ENCODE measurements at regions not wholly inside any gene's neighbourhood (a gene's known extent, or its start where the extent isn't known, plus 50 kb on each side); places are given as distances from the start of the nearest gene placed in this dataset.

GRCh38 chr11:29629286-29629685, 387.5 kb downstream of the KCNA4 start:
- H3K9me3 ChIP-seq (ENCODE audit: control insufficient read depth, insufficient read depth, low read depth, low read length) = no peaks in the 10 kb centered on the region
- CTCF ChIA-PET = no interaction called here
- no peaks in the 10 kb centered on the region for H3K36me3 ChIP-seq (ENCODE audit: control insufficient read depth, insufficient read depth, low read length)
- H3K27me3 ChIP-seq (ENCODE audit: control insufficient read depth, insufficient read depth, low read length) = no peaks in the 10 kb centered on the region
- no TSS peak for BruUV-seq (replicated peaks)
- no peak overlapping the region for H3K4me3 ChIP-seq (ENCODE audit: low read depth in 2 of 2, low read length in 2 of 2)
- TF ChIP-seq CTCF (IDR thresholded peaks at IDR 0.05) = no peak
- no peak for TF ChIP-seq POLR2AphosphoS5 (IDR thresholded peaks at IDR 0.05; ENCODE audit: low read depth, low read length)
- TF ChIP-seq, protein P1, sequence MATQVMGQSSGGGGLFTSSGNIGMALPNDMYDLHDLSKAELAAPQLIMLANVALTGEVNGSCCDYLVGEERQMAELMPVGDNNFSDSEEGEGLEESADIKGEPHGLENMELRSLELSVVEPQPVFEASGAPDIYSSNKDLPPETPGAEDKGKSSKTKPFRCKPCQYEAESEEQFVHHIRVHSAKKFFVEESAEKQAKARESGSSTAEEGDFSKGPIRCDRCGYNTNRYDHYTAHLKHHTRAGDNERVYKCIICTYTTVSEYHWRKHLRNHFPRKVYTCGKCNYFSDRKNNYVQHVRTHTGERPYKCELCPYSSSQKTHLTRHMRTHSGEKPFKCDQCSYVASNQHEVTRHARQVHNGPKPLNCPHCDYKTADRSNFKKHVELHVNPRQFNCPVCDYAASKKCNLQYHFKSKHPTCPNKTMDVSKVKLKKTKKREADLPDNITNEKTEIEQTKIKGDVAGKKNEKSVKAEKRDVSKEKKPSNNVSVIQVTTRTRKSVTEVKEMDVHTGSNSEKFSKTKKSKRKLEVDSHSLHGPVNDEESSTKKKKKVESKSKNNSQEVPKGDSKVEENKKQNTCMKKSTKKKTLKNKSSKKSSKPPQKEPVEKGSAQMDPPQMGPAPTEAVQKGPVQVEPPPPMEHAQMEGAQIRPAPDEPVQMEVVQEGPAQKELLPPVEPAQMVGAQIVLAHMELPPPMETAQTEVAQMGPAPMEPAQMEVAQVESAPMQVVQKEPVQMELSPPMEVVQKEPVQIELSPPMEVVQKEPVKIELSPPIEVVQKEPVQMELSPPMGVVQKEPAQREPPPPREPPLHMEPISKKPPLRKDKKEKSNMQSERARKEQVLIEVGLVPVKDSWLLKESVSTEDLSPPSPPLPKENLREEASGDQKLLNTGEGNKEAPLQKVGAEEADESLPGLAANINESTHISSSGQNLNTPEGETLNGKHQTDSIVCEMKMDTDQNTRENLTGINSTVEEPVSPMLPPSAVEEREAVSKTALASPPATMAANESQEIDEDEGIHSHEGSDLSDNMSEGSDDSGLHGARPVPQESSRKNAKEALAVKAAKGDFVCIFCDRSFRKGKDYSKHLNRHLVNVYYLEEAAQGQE (IDR thresholded peaks at IDR 0.05; ENCODE audit: insufficient read depth in 1 of 2, low read depth in 2 of 2, low read length in 1 of 2) = no peak
- TF ChIP-seq TCF7L2 (IDR thresholded peaks at IDR 0.05; ENCODE audit: low read depth, low read length) = no peak
- TF ChIP-seq SIN3A (IDR thresholded peaks at IDR 0.05; ENCODE audit: borderline replicate concordance, insufficient read depth, low read depth, low read length) = no peak
- no peak for ATAC-seq
- POLR2A ChIA-PET = no interaction called here
- H3K27ac ChIP-seq (ENCODE audit: low read length) = no peak overlapping the region
- in situ Hi-C loops (cut with HindIII; ENCODE audit: low pct_unique_long_range_greater_than_20kb, low sequenced_read_pairs) = no loop called here
- H3K4me1 ChIP-seq (ENCODE audit: control insufficient read depth, insufficient read depth, low read length) = no peaks in the 10 kb centered on the region
- no peak for DNase-seq (ENCODE audit: low read depth, low spot score)
- intact Hi-C loops (cut with micrococcal nuclease; ENCODE audit: unreplicated experiment) = no loop called here

DNA sequence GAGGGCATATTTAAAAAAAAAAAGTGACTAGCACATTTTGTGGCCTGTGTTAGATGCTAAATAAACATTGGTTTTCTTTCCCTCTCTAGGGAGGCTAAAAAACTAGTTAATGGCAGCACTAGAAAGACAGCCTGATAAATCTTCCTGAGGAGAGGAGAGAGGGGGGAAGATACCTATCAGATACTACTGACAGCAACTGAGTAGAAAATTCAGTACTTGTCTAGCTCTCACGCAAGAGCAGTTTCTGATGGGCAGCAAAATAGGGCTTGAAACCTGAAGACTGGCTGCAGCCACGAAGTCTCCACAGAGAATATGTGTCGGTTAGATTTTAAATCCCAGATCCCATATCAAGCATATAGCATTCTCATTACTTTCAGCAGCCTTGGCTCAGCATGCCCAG, 388.2 kb downstream of the KCNA4 start:
- ATAC-seq (no peak), DNase-seq (ENCODE audit: low read depth, low spot score) (no peak)
- H3K27ac ChIP-seq (ENCODE audit: low read length) = no peak overlapping the region
- intact Hi-C loops (cut with micrococcal nuclease; ENCODE audit: unreplicated experiment) (no loop called here), in situ Hi-C loops (cut with HindIII; ENCODE audit: low pct_unique_long_range_greater_than_20kb, low sequenced_read_pairs) (no loop called here)
- no peak for TF ChIP-seq POLR2AphosphoS5 (IDR thresholded peaks at IDR 0.05; ENCODE audit: low read depth, low read length)
- no peak for TF ChIP-seq SIN3A (IDR thresholded peaks at IDR 0.05; ENCODE audit: borderline replicate concordance, insufficient read depth, low read depth, low read length)
- TF ChIP-seq, protein P1 (IDR thresholded peaks at IDR 0.05; ENCODE audit: insufficient read depth in 1 of 2, low read depth in 2 of 2, low read length in 1 of 2) = no peak
- TF ChIP-seq TCF7L2 (IDR thresholded peaks at IDR 0.05; ENCODE audit: low read depth, low read length) = no peak
- no peak for TF ChIP-seq CTCF (IDR thresholded peaks at IDR 0.05)
- no TSS peak for BruUV-seq (replicated peaks)
- H3K4me3 ChIP-seq (ENCODE audit: low read depth in 2 of 2, low read length in 2 of 2) = no peak overlapping the region
- H3K9me3 ChIP-seq (ENCODE audit: control insufficient read depth, insufficient read depth, low read depth, low read length) = no peaks in the 10 kb centered on the region
- H3K36me3 ChIP-seq (ENCODE audit: control insufficient read depth, insufficient read depth, low read length) = no peaks in the 10 kb centered on the region
- no peaks in the 10 kb centered on the region for H3K27me3 ChIP-seq (ENCODE audit: control insufficient read depth, insufficient read depth, low read length)
- H3K4me1 ChIP-seq (ENCODE audit: control insufficient read depth, insufficient read depth, low read length) = no peaks in the 10 kb centered on the region
- POLR2A ChIA-PET = no interaction called here
- CTCF ChIA-PET = no interaction called here
